GM21367 (cell line): ENCODE measurements at regions not wholly inside any gene's neighbourhood (a gene's known extent, or its start where the extent isn't known, plus 50 kb on each side); places are given as distances from the start of the nearest gene placed in this dataset.

Source experiments
- ATAC-seq: cut with Tn5 transposase; IDR thresholded peaks from one replicate; pipeline ENCODE4 v1.9.1; 2021; ENCODE audit not compliant: unreplicated experiment

DNA sequence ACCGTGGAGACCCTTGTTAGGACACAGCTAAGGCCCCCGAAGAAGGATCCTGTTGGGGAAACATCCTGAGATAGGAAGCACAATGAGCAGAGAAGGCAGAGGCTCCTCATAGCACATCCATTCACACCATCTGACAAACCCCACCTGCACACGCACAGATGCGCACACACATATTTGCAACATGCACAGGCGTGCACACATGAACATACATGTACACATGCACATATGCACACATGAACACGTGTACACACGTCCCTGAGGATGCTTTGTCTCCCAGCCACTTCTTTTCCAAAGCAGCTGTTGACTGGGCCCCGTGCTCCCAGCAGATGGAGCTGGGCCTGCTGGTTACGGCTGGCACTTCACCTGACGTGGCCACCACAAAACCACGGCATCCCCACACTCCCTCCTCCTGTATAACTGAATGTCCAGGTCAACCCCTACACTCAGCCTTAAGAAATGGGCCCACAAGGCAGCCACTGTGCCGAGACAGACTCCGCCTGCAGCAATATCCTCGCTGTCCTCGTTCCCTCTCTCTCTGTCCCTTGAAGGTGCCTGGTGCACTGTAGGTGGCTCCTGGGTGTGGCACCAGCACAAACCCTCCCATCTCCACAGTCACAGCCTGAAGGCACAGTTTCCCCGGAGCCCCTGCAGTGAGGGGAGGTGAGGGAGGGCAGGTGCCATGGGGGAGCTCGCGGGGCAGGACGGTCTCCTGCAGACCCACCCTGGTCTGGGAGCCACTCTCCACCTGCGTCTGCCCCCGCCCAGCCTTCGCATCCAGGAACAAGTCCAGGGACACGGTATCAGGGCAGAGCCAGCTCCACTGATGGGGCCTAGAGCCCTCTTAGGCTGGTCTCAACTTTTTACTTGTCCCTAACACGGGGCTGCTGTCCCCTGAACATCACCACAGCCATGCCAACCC is 183.0 kb downstream of the RBFOX3 start:
- no peak for ATAC-seq

GRCh38 chr17:79425686-79426085 is 185.2 kb downstream of the RBFOX3 start:
- ATAC-seq = no peak

DNA sequence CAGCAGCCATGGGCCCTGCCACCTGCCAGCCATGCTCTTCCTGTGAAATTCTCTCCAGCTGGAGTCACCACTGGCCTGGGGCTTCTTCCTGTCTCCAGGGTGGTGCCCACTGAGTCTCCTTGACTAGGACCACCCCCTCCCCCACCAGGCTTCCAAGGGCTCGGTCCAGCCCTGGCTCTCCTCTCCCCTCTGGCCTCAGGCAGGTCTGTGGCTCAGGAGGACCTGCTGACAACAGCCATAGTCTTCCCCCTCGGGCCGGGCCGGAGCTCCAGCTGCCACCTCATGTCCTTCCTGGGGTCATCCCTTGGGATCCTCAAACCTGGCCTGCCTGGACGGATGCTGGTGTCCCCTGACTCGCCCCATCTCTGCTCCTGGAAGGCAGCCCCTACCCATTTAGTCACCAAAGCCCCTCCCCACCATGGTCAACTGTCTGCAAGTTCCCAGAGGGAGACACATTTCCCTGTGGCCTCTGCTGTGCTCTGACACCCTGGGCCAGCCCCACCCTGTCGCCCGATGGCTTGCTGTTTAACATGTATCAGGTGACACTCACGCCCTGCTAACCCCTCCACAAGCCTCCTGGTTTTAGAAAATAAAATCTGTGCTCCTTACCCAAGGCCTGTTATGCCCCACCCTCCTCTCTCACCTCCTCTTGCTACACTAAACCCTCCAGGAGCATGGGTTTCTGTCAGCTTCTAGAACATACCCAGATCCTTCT is 186.2 kb downstream of the RBFOX3 start:
- no peak for ATAC-seq

GRCh38 chr17:79423811-79424465 is 186.9 kb downstream of the RBFOX3 start:
- no peak for ATAC-seq

GRCh38 chr17:79422236-79422635 is 188.6 kb downstream of the RBFOX3 start:
- ATAC-seq = no peak

GRCh38 chr17:79420318-79421243 is 190.3 kb downstream of the RBFOX3 start:
- no peak for ATAC-seq

DNA sequence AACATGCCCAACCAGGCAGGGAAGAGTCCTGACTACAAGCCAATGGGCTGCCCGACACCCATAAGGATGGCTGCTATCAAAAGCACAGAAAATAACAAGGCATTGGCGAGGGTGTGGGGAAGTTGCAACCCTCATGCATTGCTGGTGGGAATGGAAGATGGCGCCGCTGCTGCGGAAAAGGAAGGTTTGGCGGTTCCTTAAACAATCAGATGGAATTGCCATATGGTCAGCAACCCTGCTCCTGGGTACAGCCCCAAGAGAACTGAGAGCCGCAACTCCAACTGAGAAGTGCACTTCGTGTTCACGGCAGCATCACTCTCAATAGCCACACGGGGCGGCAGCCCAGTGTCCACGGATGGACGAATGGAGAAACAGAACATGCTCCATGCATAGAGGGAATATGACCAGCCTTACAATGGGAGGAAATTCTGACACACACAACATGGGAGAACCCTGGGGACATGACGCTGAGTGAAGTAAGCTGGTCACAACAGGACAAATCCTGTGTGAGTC is 193.3 kb downstream of the RBFOX3 start:
- no peak for ATAC-seq

DNA sequence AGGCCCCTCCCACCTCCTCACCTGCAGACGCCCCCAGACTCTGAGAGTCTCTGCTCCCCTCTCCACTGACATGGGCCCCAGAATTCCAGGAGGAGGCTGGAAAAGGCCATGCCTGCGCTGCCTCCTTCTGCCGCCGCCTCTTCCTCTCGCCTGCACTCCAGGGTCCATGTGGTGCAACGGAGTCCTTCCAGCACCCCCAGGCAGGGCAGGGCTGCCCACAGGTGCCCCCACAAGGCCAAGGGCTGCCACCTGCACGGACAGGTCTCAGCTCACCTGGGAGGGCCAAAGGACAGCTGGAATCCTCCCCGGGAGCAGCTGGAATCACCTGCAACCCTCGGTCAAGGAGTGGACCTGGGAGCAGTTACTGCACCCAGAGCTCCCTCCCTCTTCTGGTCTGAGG is 194.9 kb downstream of the RBFOX3 start:
- ATAC-seq = no peak

GRCh38 chr17:79415365-79415764 is 195.5 kb downstream of the RBFOX3 start:
- no peak for ATAC-seq

DNA sequence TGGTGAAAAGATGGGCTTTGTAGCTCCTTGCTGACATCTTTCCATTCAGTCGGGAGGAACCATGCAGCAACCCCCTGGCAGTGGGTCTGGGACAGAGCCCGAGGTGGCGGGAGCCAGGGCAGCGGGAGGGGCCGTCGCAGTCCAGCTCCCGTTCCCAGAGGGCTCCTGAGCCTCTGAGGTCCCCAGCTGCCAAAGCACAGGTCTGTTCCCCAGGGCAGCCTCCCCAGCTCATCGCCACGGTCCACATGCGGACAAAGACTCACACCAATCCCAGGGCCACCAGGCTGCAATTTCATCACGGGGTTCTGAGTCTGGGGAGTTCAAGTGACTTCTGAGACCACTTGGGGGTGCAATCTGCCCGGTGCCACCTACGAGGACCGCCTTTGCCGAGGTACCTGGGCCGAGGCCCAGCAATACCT is 196.0 kb downstream of the RBFOX3 start:
- ATAC-seq = no peak

DNA sequence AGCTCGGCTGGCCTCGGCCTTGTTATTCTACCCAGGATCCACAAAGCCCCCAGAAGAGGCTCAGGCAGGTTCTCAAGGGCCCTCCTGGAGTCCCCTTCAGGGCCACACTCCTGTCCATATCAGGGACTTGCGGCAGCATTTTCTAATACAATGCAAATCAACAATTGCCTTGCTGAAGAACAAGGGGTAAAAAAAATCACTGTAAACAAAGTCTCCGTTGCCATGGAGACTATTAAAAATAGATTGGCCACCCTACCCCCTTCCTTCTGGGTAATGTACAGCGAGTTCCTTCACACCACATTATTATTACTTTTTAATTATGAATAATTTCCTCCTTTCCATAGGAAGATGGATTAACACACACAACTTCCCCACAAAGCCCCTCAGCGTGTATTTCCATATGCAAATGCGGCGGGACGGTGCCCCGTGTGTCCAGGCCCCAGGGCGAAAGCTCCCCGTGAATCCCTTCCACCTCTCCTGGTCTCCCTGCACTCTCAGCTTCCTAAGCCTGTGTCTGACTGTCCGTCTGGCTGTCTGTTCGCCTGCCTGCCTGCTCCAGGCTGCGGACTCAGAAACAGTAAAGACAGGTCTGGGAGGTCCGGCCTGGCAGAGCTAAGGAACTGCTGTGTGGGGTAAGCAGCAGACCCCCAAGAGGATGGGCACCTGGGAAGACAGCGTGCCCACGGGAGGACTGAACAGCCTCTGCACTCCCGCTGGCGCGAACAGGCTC is 196.6 kb downstream of the RBFOX3 start:
- no peak for ATAC-seq

GRCh38 chr17:79413611-79414010 is 197.2 kb downstream of the RBFOX3 start:
- ATAC-seq = no peak

- no peak for ATAC-seq
These were observed 197.9 kb downstream of the RBFOX3 start for GRCh38 chr17:79412886-79413390.

DNA sequence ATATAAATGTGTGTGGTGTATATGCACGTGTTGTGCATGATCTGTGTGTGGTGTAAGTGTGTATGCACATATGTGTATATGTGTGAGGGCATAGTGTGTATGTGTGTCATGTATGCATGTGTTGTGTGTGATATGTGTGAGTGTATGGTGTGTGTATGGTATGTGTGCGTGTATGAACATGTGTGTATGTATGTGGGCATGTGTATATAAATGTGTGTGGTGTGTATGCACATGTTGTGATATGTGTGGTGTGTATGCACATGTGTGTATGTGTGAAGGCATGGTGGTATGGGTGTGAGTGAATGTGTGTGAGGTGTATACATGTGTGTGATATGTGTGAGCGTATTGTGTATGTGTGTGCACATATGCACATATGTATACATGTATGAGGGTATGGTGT is 198.7 kb downstream of the RBFOX3 start:
- no peak for ATAC-seq

- ATAC-seq = no peak
These were observed 199.4 kb downstream of the RBFOX3 start for GRCh38 chr17:79411419-79411818.

DNA sequence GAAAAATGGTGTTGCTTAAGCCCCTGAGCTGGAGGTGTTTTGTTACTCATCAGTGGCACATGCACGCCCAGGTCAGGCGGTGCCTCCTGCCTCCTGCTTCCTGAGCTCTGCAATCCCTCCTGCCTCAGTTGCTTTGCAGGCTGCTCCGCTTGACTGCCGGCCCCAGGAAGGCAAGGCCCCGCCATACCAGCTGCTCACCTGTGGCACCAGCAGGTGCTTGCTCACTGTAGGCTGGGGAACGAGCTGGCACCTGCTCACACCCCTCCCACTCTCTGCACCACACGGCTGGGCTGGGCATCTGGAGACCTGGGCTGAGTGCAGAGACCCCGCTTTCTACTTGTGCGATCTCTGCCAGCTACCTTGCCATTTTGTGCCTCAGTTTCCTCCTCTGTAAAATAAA is 200.2 kb downstream of the RBFOX3 start:
- ATAC-seq = no peak

DNA sequence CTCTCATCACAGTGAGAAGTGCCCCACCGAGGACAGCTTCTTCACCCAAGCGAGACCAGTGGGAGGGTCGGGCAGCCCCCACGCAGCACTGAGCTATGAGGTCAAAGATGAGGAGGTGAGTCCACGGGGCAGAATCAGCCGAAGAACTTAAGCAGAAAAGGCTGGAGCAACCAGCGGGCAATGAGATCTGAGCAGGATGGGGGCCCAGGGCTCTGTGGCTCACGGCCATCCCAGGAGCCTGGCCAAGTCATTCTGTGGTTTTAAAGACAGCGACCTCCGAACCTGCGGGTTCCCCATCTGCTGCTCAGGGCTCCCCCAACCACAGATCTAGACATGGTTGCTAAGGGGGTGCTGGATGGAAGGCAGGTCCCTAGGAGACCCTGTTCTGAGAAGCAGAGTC is 202.6 kb downstream of the RBFOX3 start:
- ATAC-seq = no peak

GRCh38 chr17:79407385-79407784 is 203.5 kb downstream of the RBFOX3 start:
- no peak for ATAC-seq

- ATAC-seq = no peak
These were observed 204.5 kb downstream of the RBFOX3 start for GRCh38 chr17:79406316-79406715.

GRCh38 chr17:79405823-79406222 is 205.0 kb downstream of the RBFOX3 start:
- no peak for ATAC-seq
